Endothelial cell of umbilical vein (primary cell): ENCODE measurements at regions not wholly inside any gene's neighbourhood (a gene's known extent, or its start where the extent isn't known, plus 50 kb on each side); places are given as distances from the start of the nearest gene placed in this dataset.

Source experiments
- BruUV-seq: library from RNA; stranded (reverse); fragments of 400-500 nt; replicated peaks from 2 replicates; lab custom pipeline; 2021; lab: Mats Ljungman, UMichigan
- CTCF ChIA-PET: fragments of 300-600, 350-600 bp; sonication (Branson Sonifier 250); formaldehyde crosslinking; loops from one replicate; lab custom pipeline; 2021; ENCODE audit warnings: antibody characterized with exemption, inconsistent platforms; lab: Charles Lee
- POLR2A ChIA-PET: fragments of 300-600, 350-600 bp; sonication (Branson Sonifier 250); formaldehyde crosslinking; loops from one replicate; lab custom pipeline; 2021; ENCODE audit warnings: antibody characterized with exemption, inconsistent platforms; lab: Charles Lee
- DNase-seq: peaks from one replicate; pipeline ENCODE4 v3.0.0-alpha.2; 2011; ENCODE audit warnings: low read depth, low spot score
- FAIRE-seq: peaks from 2 replicates; lab custom pipeline; 2011; peaks lifted over from hg19 to GRCh38; lab: Jason Lieb, UNC
- H2AFZ ChIP-seq: 2 replicates; pipeline ENCODE4 v1.6.0; 2012; ENCODE audit warnings: low read depth, low read length, control low read depth, inconsistent platforms
- H3K27ac ChIP-seq: 2 replicates; pipeline ENCODE4 v1.5.1; 2011; ENCODE audit warnings: low read depth, mild to moderate bottlenecking, control low read depth, low read length, moderate library complexity; ENCODE audit not compliant: insufficient read depth
- H3K27me3 ChIP-seq, 2 experiments: 2 replicates each; pipeline versions ENCODE4 v1.6.0 to v1.6.1; 2011; ENCODE audit warnings: low read length in 2 of 2, mixed read lengths in 1 of 2; ENCODE audit not compliant: control insufficient read depth in 2 of 2, insufficient read depth in 2 of 2
- H3K36me3 ChIP-seq, 2 experiments: 2 replicates in 1 of 2; 3 replicates in 1 of 2; pipeline ENCODE4 v1.5.1; 2011; ENCODE audit warnings: low read length in 2 of 2, mild to moderate bottlenecking in 1 of 2, moderate library complexity in 1 of 2; ENCODE audit not compliant: control insufficient read depth in 2 of 2, insufficient read depth in 2 of 2; ENCODE audit errors: extremely low read depth in 1 of 2
- H3K4me1 ChIP-seq: 3 replicates; pipeline ENCODE4 v1.5.1; 2011; ENCODE audit warnings: mild to moderate bottlenecking, low read length; ENCODE audit not compliant: control insufficient read depth, insufficient read depth; ENCODE audit errors: extremely low read depth
- H3K4me2 ChIP-seq: 2 replicates; pipeline ENCODE4 v1.6.1; 2011; ENCODE audit warnings: low read length, control low read depth, mixed read lengths; ENCODE audit not compliant: insufficient read depth
- H3K4me3 ChIP-seq, 3 experiments: fragments of 200-600 bp in 1 of 3; sonication (generic), shearing (Covaris generic) in 1 of 3; replicated peaks in 1 of 3; 2 replicates each; pipeline ENCODE4 v1.5.1; 2011 to 2016; ENCODE audit warnings: control low read depth in 3 of 3, low read length in 3 of 3, mild to moderate bottlenecking in 2 of 3, inconsistent platforms in 1 of 3, low read depth in 1 of 3, moderate library complexity in 1 of 3; ENCODE audit not compliant: insufficient read depth in 1 of 3
- H3K79me2 ChIP-seq: 2 replicates; pipeline ENCODE4 v1.6.0; 2012; ENCODE audit warnings: low read length, inconsistent platforms; ENCODE audit not compliant: control insufficient read depth, insufficient read depth
- H3K9ac ChIP-seq: replicated peaks from 2 replicates; pipeline ENCODE3; 2011; ENCODE audit warnings: low read length, control low read depth; ENCODE audit not compliant: insufficient read depth; ENCODE audit errors: extremely low read depth
- H3K9me1 ChIP-seq: replicated peaks from 3 replicates; pipeline ENCODE4 v1.6.0; 2011; ENCODE audit warnings: mild to moderate bottlenecking, low read length; ENCODE audit not compliant: control insufficient read depth, insufficient read depth; ENCODE audit errors: extremely low read depth
- H3K9me3 ChIP-seq: replicated peaks from 2 replicates; pipeline ENCODE4 v1.5.1; 2012; ENCODE audit warnings: low read length, inconsistent platforms; ENCODE audit not compliant: control insufficient read depth, insufficient read depth
- H4K20me1 ChIP-seq: replicated peaks from 2 replicates; pipeline ENCODE3; 2011; ENCODE audit warnings: mild to moderate bottlenecking, low read length; ENCODE audit not compliant: control insufficient read depth, insufficient read depth; ENCODE audit errors: extremely low read depth
- CTCF ChIP-seq, 2 donors: IDR thresholded peaks; 1 replicate in 1 of 2; 2 replicates in 1 of 2; pipeline ENCODE4 v1.5.1; 2011; ENCODE audit warnings: low read length in 2 of 2, mild to moderate bottlenecking in 2 of 2, moderate library complexity in 2 of 2, control low read depth in 1 of 2, inconsistent platforms in 1 of 2, low read depth in 1 of 2; ENCODE audit not compliant: insufficient read depth in 1 of 2; ENCODE audit errors: extremely low read depth in 1 of 2
- EZH2 ChIP-seq: IDR thresholded peaks from 2 replicates; pipeline ENCODE4 v1.6.1; 2012; ENCODE audit warnings: borderline replicate concordance, low read depth, mild to moderate bottlenecking, moderate library complexity, low read length, inconsistent platforms; ENCODE audit not compliant: severe bottlenecking
- FOS ChIP-seq: IDR thresholded peaks from 2 replicates; pipeline ENCODE4 v1.6.1; 2011; ENCODE audit warnings: mild to moderate bottlenecking, low read length, moderate library complexity, borderline replicate concordance; ENCODE audit not compliant: insufficient read depth
- GATA2 ChIP-seq: IDR thresholded peaks from 2 replicates; pipeline ENCODE4 v1.7.0; 2011; ENCODE audit warnings: low read depth, mild to moderate bottlenecking, moderate library complexity, mixed read lengths, low read length; ENCODE audit not compliant: insufficient read length, insufficient read depth
- JUN ChIP-seq: IDR thresholded peaks from 2 replicates; pipeline ENCODE4 v1.6.1; 2011; ENCODE audit warnings: borderline replicate concordance, low read depth; ENCODE audit not compliant: insufficient read length, insufficient read depth
- MAX ChIP-seq: IDR thresholded peaks from 2 replicates; pipeline ENCODE4 v1.6.1; 2011; ENCODE audit not compliant: insufficient read depth, insufficient read length
- MYC ChIP-seq: IDR thresholded peaks from one replicate; pipeline ENCODE4 v1.6.1; 2011; ENCODE audit warnings: mild to moderate bottlenecking, low read depth, low read length
- POLR2A ChIP-seq: IDR thresholded peaks from 2 replicates; pipeline ENCODE4 v1.6.1; 2012; ENCODE audit warnings: low read depth, mild to moderate bottlenecking, control low read depth, low read length
- POLR2AphosphoS5 ChIP-seq: IDR thresholded peaks from 2 replicates; pipeline ENCODE4 v1.6.1; 2012; ENCODE audit warnings: low read depth, mild to moderate bottlenecking, control low read depth, low read length, moderate library complexity; ENCODE audit not compliant: insufficient read depth
- dilution Hi-C: fragments of 300-500 bp; cut with MboI; formaldehyde crosslinking; loops from one replicate; pipeline ENCODE4 v1.15.0; 2019; ENCODE audit warnings: low sequenced_read_pairs; ENCODE audit not compliant: extremely low pct_ligation_motif_present
- intact Hi-C: fragments of 100-400 bp; cut with micrococcal nuclease; formaldehyde crosslinking; loops from one replicate; pipeline ENCODE4 v1.10.0; 2022

GRCh38 chr6:121800047-121800446 is 364.6 kb downstream of the GJA1 start:
- BruUV-seq: no TSS peak
- TF ChIP-seq CTCF (IDR thresholded peaks at IDR 0.05; ENCODE audit: extremely low read depth in 1 of 2, insufficient read depth in 1 of 2, low read depth in 1 of 2, low read length in 2 of 2) (no peak), JUN (no peak), MAX (no peak), POLR2AphosphoS5 (no peak), EZH2 (no peak), GATA2 (no peak), MYC (no peak), POLR2A (no peak), FOS (no peak)
- POLR2A ChIA-PET: no interaction called here
- Histone ChIP-seq H3K27ac (no peak overlapping the region), H3K4me3 (no peak overlapping the region), H3K79me2 (no peaks in the 10 kb centered on the region), H3K9ac (no peak overlapping the region), H2AFZ (no peak overlapping the region), H3K9me1 (no peaks in the 10 kb centered on the region), H3K4me1 (no peaks in the 10 kb centered on the region), H4K20me1 (no peaks in the 10 kb centered on the region), H3K4me2 (no peak overlapping the region), H3K27me3 (no peaks in the 10 kb centered on the region), H3K36me3 (no peaks in the 10 kb centered on the region), H3K9me3 (peaks cover 2% of the 10 kb centered on the region)
- FAIRE-seq (no peak), DNase-seq (no peak)
- intact Hi-C loops: no loop called here
- CTCF ChIA-PET: no interaction called here
- dilution Hi-C loops: no loop called here
